ENCODE measurements at regions not wholly inside any gene's neighbourhood (a gene's known extent, or its start where the extent isn't known, plus 50 kb on each side); places are given as distances from the start of the nearest gene placed in this dataset.

DNA sequence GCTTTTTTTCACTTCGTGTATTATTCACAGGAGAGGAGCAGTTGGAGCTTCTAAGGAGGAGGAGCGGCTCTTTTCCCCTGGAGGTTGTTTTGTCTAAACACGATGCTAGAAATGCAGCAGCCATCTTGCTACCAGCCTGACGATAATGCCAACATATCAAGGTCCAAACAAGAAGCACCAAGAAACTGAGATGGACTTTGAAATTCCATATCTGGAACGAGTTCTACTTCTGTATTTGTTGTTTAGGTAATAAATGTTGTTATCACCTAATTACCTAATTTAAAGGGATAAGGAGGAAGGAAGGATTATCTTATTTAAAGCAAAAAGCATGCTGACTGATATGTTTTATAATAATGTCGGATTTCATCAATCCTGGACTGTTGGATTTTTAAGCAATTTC, 174.4 kb upstream of the TMPO start:
- H3K79me1 ChIP-seq (ENCODE audit: insufficient read depth, low read depth, low read length, poor library complexity, severe bottlenecking) = no peaks in the 10 kb centered on the region
- TF ChIP-seq CTCF (conservative IDR thresholded peaks at IDR 0.05) = no peak
- H3K56ac ChIP-seq (ENCODE audit: insufficient read length, low read depth, low read length) = no peak overlapping the region
- WGBS (ENCODE audit: extremely low coverage, insufficient read length, low lambda C conversion rate) = no CpG with 5 or more reads among the region's 6 CpGs
- H3K27me3 Mint-ChIP-seq (ENCODE audit: low read depth) = peaks cover 4% of the 10 kb centered on the region; the same call in 1 of the 2 replicates
- H4K91ac ChIP-seq (ENCODE audit: insufficient read length, low read depth, low read length) = no peak overlapping the region
- no peak overlapping the region for H3K9ac ChIP-seq (ENCODE audit: extremely low read depth, insufficient read length, low read length)
- H3K27ac ChIP-seq (ENCODE audit: insufficient read length, low read depth, low read length) = no peak overlapping the region
- no peak overlapping the region for H2BK12ac ChIP-seq (ENCODE audit: insufficient read length, low read depth, low read length)
- peaks cover 0 to 3% of the 10 kb centered on the region in 2 experiments; a peak in 1 of 5 replicates for H3K9me3 Mint-ChIP-seq
- H2AK5ac ChIP-seq (ENCODE audit: insufficient read length, low read length) = no peak overlapping the region
- no peaks in the 10 kb centered on the region for H3K27me3 ChIP-seq (ENCODE audit: insufficient read depth, low read length)
- no peak overlapping the region for H2BK5ac ChIP-seq (ENCODE audit: insufficient read length, low read length)
- no peak overlapping the region for H2BK20ac ChIP-seq (ENCODE audit: low read depth, low read length, poor library complexity, severe bottlenecking)
- no peak overlapping the region for H3K18ac ChIP-seq (ENCODE audit: insufficient read length, low read depth, low read length)
- no peaks in the 10 kb centered on the region for H3K79me2 ChIP-seq (ENCODE audit: insufficient read depth, low read length)
- no peaks in the 10 kb centered on the region for H3K4me1 ChIP-seq (ENCODE audit: insufficient read depth, low read length)
- H3K23ac ChIP-seq (ENCODE audit: insufficient read length, low read depth, low read length) = no peak overlapping the region
- DNase-seq = no peak
- H3T11ph ChIP-seq (ENCODE audit: low read length) = no peak overlapping the region
- H3K4ac ChIP-seq (ENCODE audit: low read depth, low read length) = no peak overlapping the region
- H3K4me1 Mint-ChIP-seq = peaks cover 22 to 38% of the 10 kb centered on the region in 2 experiments
- no peak overlapping the region for H3K4me2 ChIP-seq (ENCODE audit: insufficient read depth, insufficient read length, low read length)
- peaks cover 0 to 3% (median 2%) of the 10 kb centered on the region in 3 experiments; a peak in 3 of 7 replicates for H3K36me3 Mint-ChIP-seq (ENCODE audit: insufficient read depth in 1 of 3, low read depth in 3 of 3)
- no peak overlapping the region for H4K5ac ChIP-seq (ENCODE audit: insufficient read length, low read depth, low read length)
- H3K4me3 Mint-ChIP-seq = no peak overlapping the region
- no peaks in the 10 kb centered on the region for H3K9me3 ChIP-seq (ENCODE audit: control insufficient read depth, low read depth, low read length)
- no peaks in the 10 kb centered on the region for H4K20me1 ChIP-seq (ENCODE audit: control insufficient read depth, insufficient read depth, insufficient read length)
- H3K23me2 ChIP-seq (ENCODE audit: insufficient read length, low read depth, low read length, poor library complexity, severe bottlenecking) = no peaks in the 10 kb centered on the region
- no peak overlapping the region for H4K8ac ChIP-seq (replicated peaks; ENCODE audit: insufficient read length, low read depth, low read length)
- no peak overlapping the region for H2BK15ac ChIP-seq (ENCODE audit: low read depth, low read length)
- H2BK120ac ChIP-seq (ENCODE audit: low read depth, low read length, poor library complexity, severe bottlenecking) = no peak overlapping the region
- H3K27ac Mint-ChIP-seq = no peak overlapping the region
- no peak overlapping the region for H2AFZ ChIP-seq (ENCODE audit: low read length)
- no peak overlapping the region for H3K14ac ChIP-seq (ENCODE audit: insufficient read depth, low read length)

All from H9 (cell line).